Right lung (tissue), 2 donors: ENCODE measurements at regions not wholly inside any gene's neighbourhood (a gene's known extent, or its start where the extent isn't known, plus 50 kb on each side); places are given as distances from the start of the nearest gene placed in this dataset.
"Not testable (repeated sequence)": the region's sequence is repeated elsewhere in the genome, so short reads cannot be mapped to it uniquely, and the experiment has no call there.

Experiments
- DNase-seq, 2 donors: peaks; one replicate each; pipeline ENCODE4 v3.0.0-alpha.2; 2013

GRCh38 chr4:14318671-14319070, 683.6 kb upstream of the CPEB2 start:
- no peak for DNase-seq

DNA sequence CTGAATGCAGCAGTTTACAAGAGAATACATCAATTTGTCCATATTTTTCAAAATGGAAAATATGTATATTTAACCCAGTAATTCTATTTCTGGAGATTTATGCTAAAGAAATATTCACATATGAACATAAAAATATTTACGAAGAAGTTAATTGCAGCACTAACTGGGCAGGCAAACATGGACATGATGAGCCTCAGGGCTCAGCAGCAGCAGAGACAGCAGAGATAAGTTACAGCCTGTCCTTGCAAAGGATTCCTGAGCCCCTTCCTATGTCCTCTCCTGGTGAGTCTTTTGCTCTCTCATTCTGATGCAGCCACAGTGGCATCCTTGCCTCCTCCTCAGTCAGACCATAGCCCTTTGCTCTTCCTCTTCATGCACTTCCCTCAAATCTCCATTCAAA, 680.6 kb upstream of the CPEB2 start:
- no peak for DNase-seq

GRCh38 chr4:14323191-14323590, 679.1 kb upstream of the CPEB2 start:
- DNase-seq = no peak

GRCh38 chr4:14329228-14329627, 673.1 kb upstream of the CPEB2 start:
- DNase-seq = no peak

DNA sequence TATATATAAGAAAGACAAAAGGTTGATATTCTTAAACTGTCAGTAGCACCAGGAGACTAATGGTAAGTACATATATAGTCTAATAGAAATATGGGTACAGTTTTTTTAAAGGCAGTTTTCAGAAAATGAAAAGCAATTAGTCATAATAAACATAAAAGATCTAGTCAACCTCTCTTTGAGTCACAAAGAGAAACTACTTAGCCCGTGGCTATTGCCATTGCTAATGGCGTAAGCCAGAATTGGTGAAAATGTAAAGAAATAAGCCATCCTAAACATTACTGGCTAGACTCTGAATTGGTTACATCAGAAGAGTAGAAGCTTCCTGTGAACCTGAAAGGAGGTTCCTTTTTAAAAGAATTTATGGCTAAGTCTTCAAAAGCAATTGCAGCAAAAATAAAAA, 668.7 kb upstream of the CPEB2 start:
- no peak for DNase-seq

GRCh38 chr4:14334166-14334565, 668.1 kb upstream of the CPEB2 start:
- no peak for DNase-seq

GRCh38 chr4:14335872-14336271, 666.4 kb upstream of the CPEB2 start:
- DNase-seq = no peak

- DNase-seq = no peak
Observed at GRCh38 chr4:14336656-14337055, 665.6 kb upstream of the CPEB2 start.

DNA sequence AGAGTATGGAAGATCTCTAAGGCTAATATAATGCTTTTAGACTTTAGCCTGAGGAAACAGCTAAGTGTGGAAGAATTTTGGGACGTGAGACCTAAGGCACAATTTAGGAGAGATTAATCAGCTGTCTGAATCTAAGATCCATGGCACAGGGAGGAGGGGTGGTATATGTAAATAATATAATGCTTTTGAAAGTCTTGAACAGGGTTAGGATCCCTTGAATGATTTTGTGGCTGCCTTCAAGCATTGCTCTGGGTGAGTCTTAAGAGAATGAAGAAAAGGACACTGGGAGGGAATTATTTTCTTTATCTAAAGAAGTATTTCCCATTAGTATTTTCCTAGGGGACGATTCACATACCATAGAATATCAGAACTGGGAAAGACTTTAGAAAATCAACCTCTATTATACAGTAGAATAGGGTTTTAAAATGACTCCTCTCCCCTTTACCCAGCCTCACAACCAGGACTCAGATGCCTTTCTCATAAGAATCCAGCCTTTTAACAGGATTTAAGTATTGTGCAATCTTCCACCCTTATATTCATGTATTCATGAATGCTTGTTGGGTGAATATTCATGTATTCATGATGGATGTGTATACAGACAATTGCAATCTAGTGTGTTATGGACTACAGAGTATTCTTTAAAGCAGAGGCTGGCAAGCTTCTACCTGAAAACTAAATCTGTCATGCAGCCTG, 664.2 kb upstream of the CPEB2 start:
- no peak for DNase-seq

GRCh38 chr4:14338585-14339265, 663.6 kb upstream of the CPEB2 start:
- DNase-seq = no peak

DNA sequence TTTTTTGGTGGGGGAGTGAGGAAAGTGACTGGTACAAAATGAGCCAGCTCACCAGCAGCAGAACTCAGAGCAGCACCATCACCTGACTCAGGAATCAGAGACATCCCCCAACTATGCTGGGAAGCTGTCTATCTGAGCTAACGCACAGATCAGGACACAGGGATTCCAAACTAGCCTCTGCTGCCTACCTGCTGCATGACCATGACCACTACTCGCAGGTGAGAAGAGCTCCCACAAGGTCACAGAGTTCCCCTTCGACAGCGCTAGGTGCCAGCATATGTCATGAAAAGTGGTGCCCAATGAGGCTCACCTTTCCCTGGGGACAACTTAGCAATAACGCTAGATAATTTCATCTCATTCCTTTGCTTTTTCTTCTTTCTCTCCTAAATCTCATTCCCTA, 662.6 kb upstream of the CPEB2 start:
- DNase-seq = no peak

DNA sequence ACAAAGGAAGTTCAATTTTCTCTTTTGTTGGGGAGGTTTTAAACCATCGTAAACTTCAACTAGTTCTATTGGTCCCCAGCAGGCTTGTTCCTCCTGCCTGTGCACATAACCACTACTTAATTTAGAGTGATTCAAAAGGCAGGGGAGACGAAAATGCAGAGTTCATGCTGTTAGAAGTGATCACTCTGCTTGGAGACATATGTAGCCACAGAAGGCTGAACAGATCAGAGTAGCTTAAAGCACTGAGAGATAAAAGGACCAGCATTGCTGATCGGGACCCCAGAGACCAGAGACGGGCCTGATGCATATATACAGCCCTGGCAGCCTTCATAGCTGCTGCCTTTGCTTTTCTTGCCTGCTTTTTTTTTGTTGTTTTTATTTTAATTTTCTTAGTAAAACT, 662.0 kb upstream of the CPEB2 start:
- DNase-seq = no peak

- DNase-seq = no peak
Observed at GRCh38 chr4:14343961-14344360, 658.3 kb upstream of the CPEB2 start.

- DNase-seq = no peak
Observed at GRCh38 chr4:14345356-14345775, 656.9 kb upstream of the CPEB2 start.

GRCh38 chr4:14347526-14347925, 654.8 kb upstream of the CPEB2 start:
- no peak for DNase-seq

- DNase-seq = no peak
Observed at GRCh38 chr4:14348506-14348905, 653.8 kb upstream of the CPEB2 start.

DNA sequence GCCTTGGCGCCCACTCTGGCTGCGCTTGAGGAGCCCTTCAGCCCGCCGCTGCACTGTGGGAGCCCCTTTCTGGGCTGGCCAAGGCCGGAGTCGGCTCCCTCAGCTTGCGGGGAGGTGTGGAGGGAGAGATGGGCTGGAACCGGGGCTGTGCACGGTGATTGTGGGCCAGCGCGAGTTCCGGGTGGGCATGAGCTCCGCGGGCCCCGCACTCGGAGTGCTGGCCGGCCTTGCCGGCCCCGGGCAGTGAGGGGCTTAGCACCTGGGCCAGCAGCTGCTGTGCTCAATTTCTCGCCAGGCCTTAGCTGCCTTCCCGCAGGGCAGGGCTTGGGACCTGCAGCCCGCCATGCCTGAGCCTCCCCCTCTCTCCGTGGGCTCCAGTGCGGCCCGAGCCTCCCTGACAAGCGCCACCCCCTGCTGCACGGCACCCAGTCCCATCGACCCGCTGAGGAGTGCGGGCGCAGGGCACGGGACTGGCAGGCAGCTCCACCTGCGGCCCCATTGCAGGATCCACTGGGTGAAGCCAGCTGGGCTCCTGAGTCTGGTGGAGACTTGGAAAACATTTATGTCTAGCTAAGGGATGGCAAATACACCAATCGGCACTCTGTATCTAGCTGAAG, 643.6 kb upstream of the CPEB2 start:
- not testable (repeated sequence) for DNase-seq

DNA sequence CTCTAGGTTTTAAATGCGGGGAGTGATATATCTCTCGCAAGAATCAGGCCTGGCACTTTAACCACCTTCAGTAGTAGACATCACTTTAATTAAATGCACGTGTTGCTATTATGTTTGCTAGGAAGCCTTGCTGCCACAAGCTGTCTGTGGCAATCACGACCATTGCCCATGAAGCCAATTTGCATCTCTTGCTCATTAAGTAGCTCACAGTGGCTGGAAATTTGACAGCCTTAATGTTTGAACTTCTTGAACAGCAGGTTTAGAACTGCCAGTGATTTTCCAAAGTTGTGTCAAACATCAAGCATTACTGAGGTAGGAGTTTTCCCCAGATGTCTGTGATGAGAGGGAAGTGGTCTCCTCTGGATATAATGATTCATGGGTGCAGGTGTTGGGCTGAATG, 642.3 kb upstream of the CPEB2 start:
- DNase-seq = no peak

- no peak for DNase-seq
Observed at GRCh38 chr4:14361084-14361483, 641.2 kb upstream of the CPEB2 start.

DNA sequence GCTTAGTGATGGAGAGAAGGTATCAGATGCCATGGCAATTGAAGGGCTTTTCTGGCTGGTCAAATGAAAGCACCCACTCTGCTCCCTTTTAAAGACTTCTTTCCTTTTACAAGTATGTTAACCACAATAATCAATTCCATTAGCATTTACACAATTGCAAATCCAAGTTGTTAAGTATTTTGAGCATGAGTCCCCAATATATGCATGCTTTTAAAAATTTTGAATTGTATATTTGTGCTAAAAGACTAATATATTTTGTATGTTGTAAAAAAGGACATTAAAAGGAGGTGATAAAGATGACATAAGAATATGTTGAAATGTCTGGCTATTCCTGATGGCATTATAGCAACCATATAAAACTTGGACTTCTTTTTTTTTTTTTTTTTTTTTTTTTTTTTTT, 639.9 kb upstream of the CPEB2 start:
- DNase-seq = no peak

DNA sequence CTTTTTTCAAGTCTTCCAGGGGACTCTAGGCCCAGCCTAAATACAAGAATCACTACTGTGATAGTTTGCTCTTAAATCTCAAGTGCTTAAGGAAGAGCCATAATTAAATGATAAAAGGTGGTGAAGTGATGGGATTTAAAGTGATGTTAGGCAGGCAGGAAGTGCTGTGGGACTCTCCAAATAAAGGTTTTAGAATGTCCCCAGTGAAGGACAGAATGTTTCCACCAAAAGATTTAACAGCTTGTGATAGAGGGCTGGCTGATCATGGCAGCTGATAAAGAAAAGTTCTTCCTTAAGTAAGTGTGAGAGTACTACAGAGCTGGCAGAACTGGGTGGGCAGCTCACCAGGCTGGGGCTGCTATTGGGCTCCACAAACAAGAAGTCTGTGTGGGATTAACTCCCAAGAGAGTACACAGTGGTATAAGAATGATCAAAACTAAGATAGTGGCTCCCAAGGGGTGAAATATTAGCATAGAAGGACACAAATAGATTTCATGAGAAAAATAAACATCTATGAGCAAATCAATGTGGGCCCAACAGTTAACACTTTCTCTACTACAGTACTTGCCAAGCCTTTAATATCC, 637.2 kb upstream of the CPEB2 start:
- DNase-seq = no peak

- no peak for DNase-seq
Observed at GRCh38 chr4:14368391-14368790, 633.9 kb upstream of the CPEB2 start.

DNA sequence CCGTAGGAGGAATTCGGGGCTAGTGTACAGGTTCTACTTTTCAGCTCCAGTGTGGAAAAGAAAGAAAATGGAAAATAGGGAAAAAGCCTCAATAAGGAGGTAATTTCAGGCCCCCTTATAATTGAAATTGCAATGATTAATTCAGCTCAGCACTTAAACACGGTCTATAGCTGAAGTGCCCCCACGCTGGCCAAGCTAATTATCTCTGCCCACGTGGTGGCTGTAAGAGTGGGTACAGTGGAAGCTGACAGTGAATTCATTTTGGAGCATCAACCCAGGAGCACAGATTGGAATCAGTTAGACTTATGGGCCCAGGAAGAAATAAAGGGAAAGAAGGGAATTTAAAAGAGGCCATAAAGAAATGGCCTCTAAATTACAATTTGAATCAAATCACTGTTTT, 631.1 kb upstream of the CPEB2 start:
- DNase-seq = no peak
